ENCODE measurements at regions not wholly inside any gene's neighbourhood (a gene's known extent, or its start where the extent isn't known, plus 50 kb on each side); places are given as distances from the start of the nearest gene placed in this dataset.

GRCh38 chr4:46674326-46674725 is 234.7 kb downstream of the COX7B2 start:
- TF ChIP-seq CREB1 (CRISPR knock-in tag; IDR thresholded peaks at IDR 0.05; ENCODE audit: low read depth), result no peak
- TF ChIP-seq CTCF (conservative IDR thresholded peaks at IDR 0.05; ENCODE audit: low read depth in 2 of 2), result no peak
- TF ChIP-seq STAT1 (IDR thresholded peaks at IDR 0.05; ENCODE audit: unreplicated experiment), result no peak
- TF ChIP-seq EZH2phosphoT487 (IDR thresholded peaks at IDR 0.05; ENCODE audit: unreplicated experiment), result no peak
- no peak for TF ChIP-seq EZH2 (IDR thresholded peaks at IDR 0.05; ENCODE audit: low read depth, unreplicated experiment)
- no peak for TF ChIP-seq ZNF462 (CRISPR knock-in tag; IDR thresholded peaks at IDR 0.05)
- TF ChIP-seq POLR2AphosphoS5 (IDR thresholded peaks at IDR 0.05; ENCODE audit: low read depth), result no peak
- no peak for TF ChIP-seq ETS1 (IDR thresholded peaks at IDR 0.05)
- no peak for TF ChIP-seq ZNF114 (CRISPR knock-in tag; IDR thresholded peaks at IDR 0.05)
- TF ChIP-seq ZNF331 (CRISPR knock-in tag; IDR thresholded peaks at IDR 0.05; ENCODE audit: low read depth), result no peak
- TF ChIP-seq NANOG (IDR thresholded peaks at IDR 0.05; ENCODE audit: borderline replicate concordance), result no peak
- TF ChIP-seq REST (IDR thresholded peaks at IDR 0.05; ENCODE audit: unreplicated experiment), result no peak
- no peak for TF ChIP-seq JUNB (IDR thresholded peaks at IDR 0.05; ENCODE audit: unreplicated experiment)

More at GRCh38 chr4:46674326-46674725, 234.7 kb downstream of the COX7B2 start:
- Mint-ChIP-seq H3K27ac (no peak overlapping the region), H3K9me3 (peaks cover 41% of the 10 kb centered on the region), H3K27me3 (ENCODE audit: insufficient read depth, low read depth, poor library complexity) (no peaks in the 10 kb centered on the region), H3K4me3 (no peak overlapping the region), H3K36me3 (ENCODE audit: low read depth) (peaks cover 18% of the 10 kb centered on the region), H3K4me1 (no peaks in the 10 kb centered on the region)
- Histone ChIP-seq H3K4me2 (no peak overlapping the region), H3K9me2 (ENCODE audit: insufficient read depth) (peaks cover 5% of the 10 kb centered on the region), H3K36me3 (ENCODE audit: insufficient read depth) (no peaks in the 10 kb centered on the region), H2AFZ (no peak overlapping the region), H3F3A (replicated peaks; ENCODE audit: low read depth) (no peaks in the 10 kb centered on the region), H3K79me2 (replicated peaks; ENCODE audit: insufficient read depth) (no peaks in the 10 kb centered on the region), H3K27ac (ENCODE audit: low read depth) (no peak overlapping the region), H3K27me3 (ENCODE audit: insufficient read depth) (no peaks in the 10 kb centered on the region), H3K4me3 (no peak overlapping the region), H4K20me1 (replicated peaks; ENCODE audit: insufficient read depth) (no peaks in the 10 kb centered on the region), H3K4me1 (ENCODE audit: insufficient read depth) (0 out of 2 replicates have a peak, but pooled peaks cover 3% of the 10 kb centered on the region)
- DNase-seq (ENCODE audit: low spot score), result no peak
- no peak for ATAC-seq
